Right forelimb (tissue), 1 donor: ENCODE measurements at regions not wholly inside any gene's neighbourhood (a gene's known extent, or its start where the extent isn't known, plus 50 kb on each side); places are given as distances from the start of the nearest gene placed in this dataset.

Experiments used
- DNase-seq: peaks from one replicate; pipeline ENCODE4 v3.0.0-alpha.2; 2018

- no peak for DNase-seq
These were observed 85.6 kb downstream of the SNAPC1 start for GRCh38 chr14:61847861-61848260.

- no peak for DNase-seq
These were observed 92.7 kb downstream of the SNAPC1 start for GRCh38 chr14:61854898-61855297.

GRCh38 chr14:61860294-61860918 lies 98.2 kb downstream of the SNAPC1 start:
- DNase-seq, result no peak

DNA sequence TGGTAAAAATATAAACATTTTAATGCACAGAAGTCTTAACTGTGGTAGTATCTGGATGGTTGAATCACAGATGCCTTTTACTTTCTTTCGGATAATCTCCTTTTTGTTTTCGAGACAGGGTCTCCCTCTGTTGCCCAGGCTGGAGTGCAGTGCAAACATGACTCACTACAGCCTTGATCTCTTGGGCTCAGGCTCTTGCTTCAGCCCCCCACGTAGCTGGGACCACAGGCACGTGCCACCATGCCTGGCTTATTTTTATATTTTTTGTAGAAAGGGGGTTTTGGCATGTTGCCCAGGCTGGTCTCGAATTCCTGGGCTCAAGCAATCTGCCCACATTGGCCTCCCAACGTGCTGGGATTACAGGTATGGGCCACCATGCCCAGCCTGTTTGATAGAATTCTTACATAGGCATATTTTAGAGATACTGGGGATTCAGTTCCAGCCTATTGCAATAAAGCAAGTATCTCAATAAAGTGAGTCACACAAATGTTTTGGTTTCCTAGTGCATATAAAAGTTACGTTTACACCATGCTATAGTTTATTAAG lies 99.2 kb downstream of the SNAPC1 start:
- DNase-seq, result no peak

DNA sequence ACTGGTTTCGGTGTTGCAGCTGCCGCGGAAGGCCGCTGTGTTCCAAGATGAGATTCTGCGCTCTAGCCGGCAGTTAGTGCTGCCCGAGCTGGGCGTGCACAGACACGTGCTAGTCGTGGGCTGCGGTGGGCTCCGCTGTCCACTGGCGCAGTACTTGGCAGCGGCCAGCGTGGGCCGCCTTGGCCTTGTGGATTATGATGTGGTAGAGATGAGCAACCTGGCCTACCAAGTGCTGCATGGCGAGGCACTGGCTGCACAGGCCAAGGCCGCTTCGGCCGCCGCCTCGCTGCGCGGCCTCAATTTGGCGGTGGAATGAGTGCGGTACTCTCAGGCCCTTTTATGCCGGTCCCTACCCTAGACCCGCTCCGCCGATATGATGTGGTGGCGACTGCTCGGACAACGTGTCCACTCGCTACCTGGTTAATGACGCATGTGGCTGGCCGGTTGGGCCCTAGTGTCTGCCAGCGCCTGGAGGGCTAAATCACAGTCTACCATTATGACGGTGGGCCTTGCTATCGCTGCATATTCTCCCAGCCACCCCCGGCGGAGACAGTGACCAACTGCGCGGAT lies 102.2 kb downstream of the SNAPC1 start:
- DNase-seq, result no peak

DNA sequence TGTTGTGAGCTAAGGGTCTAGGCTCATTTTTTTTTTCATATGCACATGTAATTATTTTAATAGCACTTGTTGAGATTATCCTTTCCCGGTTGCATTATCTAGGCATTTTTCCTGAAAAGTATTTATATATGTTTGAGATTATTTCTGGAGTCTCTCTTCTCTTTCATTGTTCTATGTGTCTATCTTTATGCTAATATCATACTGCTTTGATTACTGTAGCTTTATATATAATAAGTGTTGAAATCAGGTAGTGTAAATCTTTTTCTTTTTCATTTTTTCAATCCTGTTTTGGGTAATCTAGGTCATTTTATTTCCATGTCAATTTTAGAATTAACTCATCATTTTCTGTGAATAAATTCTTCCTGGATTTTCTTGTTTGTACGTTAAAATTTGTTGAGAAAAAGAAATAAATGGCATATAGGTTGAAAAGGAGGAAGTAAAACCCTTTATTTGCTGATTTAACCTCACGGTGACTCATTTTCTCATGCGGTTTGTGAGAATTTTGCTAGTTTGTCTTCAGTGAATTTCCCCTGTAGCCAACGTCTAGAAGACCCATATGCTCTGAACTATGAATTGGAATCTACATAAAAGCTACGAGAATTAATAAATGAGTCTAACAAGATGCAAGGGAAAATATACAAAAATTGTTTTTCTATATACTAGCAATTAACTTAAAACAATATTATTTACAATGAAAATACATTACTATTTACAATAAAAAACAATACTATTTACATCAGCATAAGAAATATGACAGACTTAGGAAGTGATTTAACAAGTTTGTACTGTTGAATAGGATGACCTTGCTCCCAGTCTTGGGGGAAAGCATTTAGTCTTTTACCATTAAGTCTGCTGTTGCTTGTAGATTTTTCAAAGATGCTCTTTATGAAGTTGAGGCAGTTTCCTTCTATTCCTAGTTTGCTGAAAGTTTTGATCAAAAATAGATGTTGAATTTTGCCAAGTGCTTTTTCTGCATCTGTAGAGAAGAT lies 105.0 kb downstream of the SNAPC1 start:
- no peak for DNase-seq

- no peak for DNase-seq
These were observed 106.6 kb downstream of the SNAPC1 start for GRCh38 chr14:61868846-61869245.

GRCh38 chr14:61870163-61870562 lies 107.9 kb downstream of the SNAPC1 start:
- no peak for DNase-seq

DNA sequence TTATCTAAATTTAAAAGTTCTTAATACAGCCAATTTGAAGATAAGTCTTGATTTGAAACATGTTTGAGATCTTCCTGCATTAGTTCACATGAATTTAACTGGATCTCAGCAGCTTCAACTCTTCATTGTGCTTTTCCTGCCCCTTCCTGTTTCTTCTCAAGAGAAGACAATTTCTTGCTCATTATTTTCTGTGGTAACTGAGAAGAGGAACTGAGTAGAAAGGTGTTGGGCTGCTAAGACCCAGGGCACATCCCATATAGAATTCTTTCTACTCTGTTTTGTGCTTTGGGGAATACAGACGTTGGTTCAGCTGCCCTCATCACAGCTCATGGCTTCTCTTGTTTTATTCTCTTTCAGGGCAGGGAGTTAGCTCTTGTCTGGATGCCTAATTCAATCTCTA lies 110.2 kb downstream of the SNAPC1 start:
- no peak for DNase-seq

DNA sequence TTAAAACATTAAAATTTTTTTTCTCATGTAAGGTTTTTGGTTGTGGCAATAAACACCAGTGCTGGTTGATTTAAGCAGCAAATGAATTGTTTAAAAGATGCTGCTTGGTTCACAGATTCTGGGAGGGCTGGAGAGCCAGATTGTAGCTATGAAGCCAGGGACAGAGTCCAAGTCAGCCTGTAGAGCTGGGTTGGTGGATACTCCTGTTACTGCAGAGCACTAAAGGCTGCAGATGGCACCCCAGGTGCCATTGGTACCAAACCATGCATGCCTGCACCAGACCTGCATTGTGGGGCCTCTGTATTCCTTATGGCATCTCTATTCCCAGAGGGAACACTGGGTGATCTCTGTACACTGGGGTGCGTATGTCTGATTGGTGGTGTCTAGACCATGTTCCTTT lies 113.3 kb downstream of the SNAPC1 start:
- DNase-seq, result no peak

DNA sequence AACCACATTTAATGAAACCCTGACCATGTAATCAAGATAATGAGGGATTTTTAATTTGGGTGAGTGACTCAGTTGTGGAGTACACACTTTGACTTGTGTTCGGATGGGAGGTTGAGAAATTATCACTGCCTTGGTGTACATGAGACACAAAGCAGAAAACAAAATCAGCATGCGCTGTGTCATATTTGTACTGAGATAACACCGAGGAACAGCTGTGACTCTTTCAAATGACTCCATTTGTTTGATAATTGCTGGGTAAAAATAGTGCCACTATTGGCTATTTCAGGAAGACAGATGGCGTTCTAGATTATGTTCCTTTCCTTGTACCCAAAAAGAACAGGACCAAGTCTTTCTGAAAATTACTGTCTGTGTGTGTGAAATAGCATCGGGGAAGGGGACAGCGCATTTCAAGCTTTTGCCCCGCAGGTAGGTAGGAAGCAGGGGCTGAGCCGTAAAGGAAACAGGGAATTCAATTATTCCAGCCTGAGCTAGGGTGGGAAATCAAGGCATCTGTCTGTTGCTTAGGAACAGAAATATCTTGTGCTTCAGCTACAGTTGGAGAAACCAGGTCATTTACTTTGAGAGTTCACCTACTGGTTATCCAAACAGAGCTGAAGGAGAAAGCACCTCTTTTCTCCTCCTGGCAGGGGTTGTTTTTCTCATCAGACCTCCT lies 114.3 kb downstream of the SNAPC1 start:
- no peak for DNase-seq

- DNase-seq, result no peak
These were observed 114.8 kb downstream of the SNAPC1 start for GRCh38 chr14:61877035-61877390.

GRCh38 chr14:61877768-61878167 lies 115.5 kb downstream of the SNAPC1 start:
- no peak for DNase-seq

GRCh38 chr14:61878931-61879330 lies 116.7 kb downstream of the SNAPC1 start:
- DNase-seq, result no peak

DNA sequence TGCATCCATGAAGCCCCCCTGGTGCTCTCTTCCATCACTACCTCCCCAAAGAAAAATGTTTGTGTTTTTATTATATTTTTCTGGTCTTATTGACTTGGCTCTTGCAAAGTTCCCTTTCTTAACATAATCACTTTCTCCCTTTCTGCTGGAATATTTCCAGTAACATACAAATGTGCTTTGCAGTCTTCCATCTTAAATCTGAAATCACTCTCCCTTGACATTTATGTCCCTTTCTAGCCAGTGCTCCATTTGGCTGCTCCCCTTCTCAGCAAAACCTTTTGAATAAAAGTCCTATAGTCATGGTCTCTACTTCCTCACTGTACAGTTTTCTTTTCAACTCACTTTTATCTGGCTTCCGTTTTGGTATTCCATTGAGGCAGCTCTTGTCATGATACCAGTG lies 118.8 kb downstream of the SNAPC1 start:
- DNase-seq, result no peak

DNA sequence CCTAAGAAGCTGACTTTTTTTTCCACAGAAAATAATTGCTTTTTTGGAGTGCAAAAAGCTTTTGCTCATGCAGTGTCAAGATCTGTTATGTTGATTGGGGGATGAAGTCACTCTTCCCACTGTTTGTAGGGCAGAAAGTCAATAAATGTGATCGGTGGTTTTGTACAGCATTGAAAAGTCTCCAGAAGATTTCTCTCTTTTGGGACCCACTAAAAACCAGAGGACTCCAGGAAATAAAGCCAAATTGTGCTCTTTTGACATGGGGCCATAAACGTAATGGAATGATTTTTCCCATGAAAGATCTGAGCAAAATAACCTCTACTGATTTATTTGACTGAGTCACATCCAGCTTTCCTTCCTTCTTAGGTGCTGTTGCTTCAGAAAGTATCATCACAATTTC lies 122.5 kb downstream of the SNAPC1 start:
- DNase-seq, result no peak

- DNase-seq, result no peak
These were observed 123.2 kb downstream of the SNAPC1 start for GRCh38 chr14:61885203-61885961.

- DNase-seq, result no peak
These were observed 125.4 kb downstream of the SNAPC1 start for GRCh38 chr14:61887628-61888027.

DNA sequence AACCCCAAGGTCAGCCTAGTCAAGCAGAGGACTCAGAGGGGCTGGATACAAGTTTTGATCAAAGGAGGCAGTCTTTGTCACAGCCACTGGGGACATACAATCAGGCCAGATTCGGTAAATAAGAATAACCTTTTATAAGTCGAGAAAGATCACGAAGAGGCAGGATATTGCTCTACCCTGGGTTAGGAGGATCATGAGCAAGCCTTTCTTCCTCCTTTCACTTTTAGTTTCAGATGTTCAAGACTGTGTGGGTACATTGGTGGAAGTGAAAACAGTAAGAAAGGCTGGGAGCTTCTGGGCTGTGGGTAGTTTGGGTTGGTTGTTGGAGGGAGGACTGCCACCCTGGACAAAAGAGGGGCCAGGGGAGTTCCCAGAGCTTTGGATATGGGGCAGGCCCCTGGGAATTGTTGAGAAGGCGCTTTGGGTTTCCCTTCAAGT lies 127.7 kb downstream of the SNAPC1 start:
- no peak for DNase-seq

DNA sequence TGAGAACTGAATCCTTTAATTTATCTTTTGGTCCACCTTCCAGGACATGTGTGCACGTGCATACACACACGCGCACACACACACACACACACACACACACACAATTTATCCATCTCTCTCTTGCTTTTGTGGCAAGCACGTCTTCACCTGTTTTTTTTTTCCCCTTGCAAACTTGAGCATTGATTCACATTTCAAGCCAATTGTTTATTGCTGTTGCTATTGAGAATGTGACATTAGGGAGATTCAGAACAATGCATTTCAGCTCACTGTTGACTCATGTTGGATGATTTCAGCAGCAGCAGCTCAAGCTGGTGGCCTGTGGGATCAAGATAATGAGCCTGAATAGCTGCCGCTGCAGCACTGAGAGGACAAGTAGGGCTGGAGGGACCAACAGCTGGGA lies 128.9 kb downstream of the SNAPC1 start:
- no peak for DNase-seq

DNA sequence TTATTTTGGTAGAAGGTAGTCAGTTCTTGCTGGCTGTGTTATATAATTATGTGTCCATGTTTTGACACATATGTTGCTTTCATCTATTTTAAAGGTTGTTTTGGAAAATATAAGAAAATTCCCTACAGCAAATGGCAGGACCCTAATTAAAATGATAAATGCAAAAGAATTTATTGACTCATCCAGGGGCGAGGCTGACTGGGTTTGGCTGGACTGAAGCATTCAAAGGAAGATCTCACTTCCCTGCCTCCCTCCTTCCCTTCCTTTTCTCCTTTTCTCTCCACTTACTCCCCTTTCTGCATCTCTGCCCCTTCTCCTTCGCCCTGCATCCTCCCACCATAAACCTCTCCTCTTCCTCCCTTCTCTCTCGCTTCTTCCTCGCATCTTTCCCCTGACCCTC lies 129.6 kb downstream of the SNAPC1 start:
- DNase-seq, result no peak

- no peak for DNase-seq
These were observed 131.2 kb downstream of the SNAPC1 start for GRCh38 chr14:61893371-61893940.
